HEK293 (cell line): ENCODE measurements at regions not wholly inside any gene's neighbourhood (a gene's known extent, or its start where the extent isn't known, plus 50 kb on each side); places are given as distances from the start of the nearest gene placed in this dataset.

Source experiments
- CTCF ChIA-PET: fragments of 350-600 bp; formaldehyde crosslinking; extraction: SDS; loops from one replicate; lab custom pipeline; 2021; ENCODE audit warnings: antibody characterized with exemption; lab: Yijun Ruan, JAX
- POLR2A ChIA-PET: fragments of 300-600 bp; formaldehyde crosslinking; extraction: SDS; loops from one replicate; lab custom pipeline; 2020; ENCODE audit warnings: antibody characterized with exemption, inconsistent platforms; lab: Yijun Ruan, JAX
- H3K27ac ChIP-seq: fragments of 200-500 bp; sonication (Bioruptor generic); 2 replicates; pipeline ENCODE4 v1.5.1; 2014; ENCODE audit warnings: low read depth, low read length, control low read depth, inconsistent platforms; ENCODE audit errors: extremely low read depth
- H3K36me3 ChIP-seq, 2 experiments: fragments of 200-500 bp in 1 of 2; sonication (Bioruptor generic) in 1 of 2; 1 replicate in 1 of 2; 2 replicates in 1 of 2; pipeline ENCODE4 v1.5.1; 2014 to 2017; ENCODE audit warnings: inconsistent platforms in 2 of 2, low read length in 2 of 2; ENCODE audit not compliant: control insufficient read depth in 2 of 2, insufficient read depth in 1 of 2
- H3K4me1 ChIP-seq: fragments of 200-500 bp; sonication (Bioruptor generic); 2 replicates; pipeline ENCODE4 v1.5.1; 2014; ENCODE audit warnings: mild to moderate bottlenecking, low read length, inconsistent platforms; ENCODE audit not compliant: control insufficient read depth, insufficient read depth
- H3K4me3 ChIP-seq: 2 replicates; pipeline ENCODE4 v1.5.1; 2011; ENCODE audit warnings: low read depth, mild to moderate bottlenecking, control low read depth, low read length, moderate library complexity
- H3K9me3 ChIP-seq: fragments of 200-500 bp; sonication (Bioruptor generic); 2 replicates; pipeline ENCODE4 v1.5.1; 2014; ENCODE audit warnings: low read depth, low read length, inconsistent platforms; ENCODE audit not compliant: control insufficient read depth, insufficient read depth
- ATF2 ChIP-seq: fragments of 450-650 bp; formaldehyde crosslinking; IDR thresholded peaks from 2 replicates; pipeline ENCODE4 v1.5.1; 2016; ENCODE audit warnings: missing biosample characterization, missing genetic modification characterization, low read depth
- HIC1 ChIP-seq: fragments of 450-650 bp; formaldehyde crosslinking; IDR thresholded peaks from 2 replicates; pipeline ENCODE4 v1.5.1; 2016; ENCODE audit warnings: missing biosample characterization, missing genetic modification characterization
- PRDM10 ChIP-seq: fragments of 450-650 bp; formaldehyde crosslinking; IDR thresholded peaks from 2 replicates; pipeline ENCODE4 v1.5.1; 2016; ENCODE audit warnings: missing biosample characterization, missing genetic modification characterization
- SP7 ChIP-seq: fragments of 450-650 bp; formaldehyde crosslinking; IDR thresholded peaks from 2 replicates; pipeline ENCODE4 v1.5.1; 2016; ENCODE audit warnings: missing biosample characterization, missing genetic modification characterization
- ZBTB17 ChIP-seq: fragments of 450-650 bp; formaldehyde crosslinking; IDR thresholded peaks from 2 replicates; pipeline ENCODE4 v1.5.1; 2016; ENCODE audit warnings: missing biosample characterization, missing genetic modification characterization
- ZBTB44 ChIP-seq: fragments of 450-650 bp; IDR thresholded peaks from 2 replicates; pipeline ENCODE4 v1.5.1; 2018; ENCODE audit warnings: missing biosample characterization, mild to moderate bottlenecking, missing genetic modification characterization
- ZNF155 ChIP-seq: fragments of 450-650 bp; formaldehyde crosslinking; IDR thresholded peaks from 2 replicates; pipeline ENCODE4 v1.5.1; 2016; ENCODE audit warnings: missing biosample characterization, missing genetic modification characterization
- ZNF324 ChIP-seq: fragments of 450-650 bp; formaldehyde crosslinking; IDR thresholded peaks from 2 replicates; pipeline ENCODE4 v1.5.1; 2016; ENCODE audit warnings: missing biosample characterization, missing genetic modification characterization
- ZNF776 ChIP-seq: fragments of 450-650 bp; formaldehyde crosslinking; IDR thresholded peaks from 2 replicates; pipeline ENCODE4 v1.5.0; 2017; ENCODE audit warnings: missing biosample characterization, missing genetic modification characterization, borderline replicate concordance
- ZNF792 ChIP-seq: fragments of 450-650 bp; formaldehyde crosslinking; IDR thresholded peaks from 2 replicates; pipeline ENCODE4 v1.5.1; 2016; ENCODE audit warnings: missing biosample characterization, missing genetic modification characterization
- TF ChIP-seq, protein P1 (sequence below): fragments of 450-650 bp; formaldehyde crosslinking; IDR thresholded peaks from 2 replicates; pipeline ENCODE4 v1.5.1; 2016; ENCODE audit warnings: missing biosample characterization, missing genetic modification characterization
- TF ChIP-seq, protein P2 (sequence below): fragments of 450-650 bp; formaldehyde crosslinking; IDR thresholded peaks from 2 replicates; pipeline ENCODE4 v1.5.1; 2016; ENCODE audit warnings: missing biosample characterization, missing genetic modification characterization
- TF ChIP-seq, protein P3 (sequence below): fragments of 450-650 bp; formaldehyde crosslinking; IDR thresholded peaks from 2 replicates; pipeline ENCODE4 v1.5.1; 2017; ENCODE audit warnings: missing biosample characterization, missing genetic modification characterization
- TF ChIP-seq, protein P4 (sequence below): fragments of 450-650 bp; formaldehyde crosslinking; IDR thresholded peaks from 2 replicates; pipeline ENCODE4 v1.5.1; 2016; ENCODE audit warnings: missing biosample characterization, missing genetic modification characterization, borderline replicate concordance
- TF ChIP-seq, protein P5 (sequence below): fragments of 450-650 bp; formaldehyde crosslinking; IDR thresholded peaks from 2 replicates; pipeline ENCODE4 v1.5.1; 2017; ENCODE audit warnings: missing biosample characterization, missing genetic modification characterization

DNA sequence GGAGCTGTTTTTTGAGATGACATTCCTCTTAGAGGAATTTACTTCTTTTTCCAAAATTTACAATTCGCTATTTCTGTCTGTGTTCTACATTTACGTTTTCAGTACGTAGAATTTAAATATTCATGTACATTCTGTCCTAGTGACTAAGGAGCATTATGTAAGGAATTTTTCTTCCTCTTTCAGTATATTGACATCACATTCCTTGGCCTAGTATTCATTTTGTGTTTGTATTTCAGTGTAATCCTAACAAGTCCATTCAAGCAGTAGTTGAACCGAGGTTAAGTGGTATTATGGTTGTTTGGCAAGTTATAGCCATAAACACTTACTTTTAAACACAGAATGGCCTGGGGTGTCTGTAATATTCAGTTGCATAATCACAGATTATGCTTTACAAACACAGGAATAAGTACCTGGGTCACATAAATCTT is 465.2 kb downstream of the PCNX1 start (continued):
- TF ChIP-seq, protein P1, sequence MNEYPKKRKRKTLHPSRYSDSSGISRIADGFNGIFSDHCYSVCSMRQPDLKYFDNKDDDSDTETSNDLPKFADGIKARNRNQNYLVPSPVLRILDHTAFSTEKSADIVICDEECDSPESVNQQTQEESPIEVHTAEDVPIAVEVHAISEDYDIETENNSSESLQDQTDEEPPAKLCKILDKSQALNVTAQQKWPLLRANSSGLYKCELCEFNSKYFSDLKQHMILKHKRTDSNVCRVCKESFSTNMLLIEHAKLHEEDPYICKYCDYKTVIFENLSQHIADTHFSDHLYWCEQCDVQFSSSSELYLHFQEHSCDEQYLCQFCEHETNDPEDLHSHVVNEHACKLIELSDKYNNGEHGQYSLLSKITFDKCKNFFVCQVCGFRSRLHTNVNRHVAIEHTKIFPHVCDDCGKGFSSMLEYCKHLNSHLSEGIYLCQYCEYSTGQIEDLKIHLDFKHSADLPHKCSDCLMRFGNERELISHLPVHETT (tag by site-specific recombination): 0 out of 2 replicates have a peak, but pooled peaks have one; percentile 17
- TF ChIP-seq ZNF155 (tag by site-specific recombination) (no peak), ZNF324 (tag by site-specific recombination) (no peak), ATF2 (tag by site-specific recombination) (peak; percentile 64), HIC1 (tag by site-specific recombination) (peak; percentile 62; the same call in 1 of the 2 replicates), ZNF792 (tag by site-specific recombination) (no peak), ZNF776 (tag by site-specific recombination) (no peak), ZBTB44 (tag by site-specific recombination) (peak; percentile 53), SP7 (tag by site-specific recombination) (peak; percentile 54; the same call in 1 of the 2 replicates)
- TF ChIP-seq, protein P2, sequence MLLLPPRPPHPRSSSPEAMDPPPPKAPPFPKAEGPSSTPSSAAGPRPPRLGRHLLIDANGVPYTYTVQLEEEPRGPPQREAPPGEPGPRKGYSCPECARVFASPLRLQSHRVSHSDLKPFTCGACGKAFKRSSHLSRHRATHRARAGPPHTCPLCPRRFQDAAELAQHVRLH (tag by site-specific recombination): 0 out of 2 replicates have a peak, but pooled peaks have one; percentile 13
- TF ChIP-seq, protein P3, sequence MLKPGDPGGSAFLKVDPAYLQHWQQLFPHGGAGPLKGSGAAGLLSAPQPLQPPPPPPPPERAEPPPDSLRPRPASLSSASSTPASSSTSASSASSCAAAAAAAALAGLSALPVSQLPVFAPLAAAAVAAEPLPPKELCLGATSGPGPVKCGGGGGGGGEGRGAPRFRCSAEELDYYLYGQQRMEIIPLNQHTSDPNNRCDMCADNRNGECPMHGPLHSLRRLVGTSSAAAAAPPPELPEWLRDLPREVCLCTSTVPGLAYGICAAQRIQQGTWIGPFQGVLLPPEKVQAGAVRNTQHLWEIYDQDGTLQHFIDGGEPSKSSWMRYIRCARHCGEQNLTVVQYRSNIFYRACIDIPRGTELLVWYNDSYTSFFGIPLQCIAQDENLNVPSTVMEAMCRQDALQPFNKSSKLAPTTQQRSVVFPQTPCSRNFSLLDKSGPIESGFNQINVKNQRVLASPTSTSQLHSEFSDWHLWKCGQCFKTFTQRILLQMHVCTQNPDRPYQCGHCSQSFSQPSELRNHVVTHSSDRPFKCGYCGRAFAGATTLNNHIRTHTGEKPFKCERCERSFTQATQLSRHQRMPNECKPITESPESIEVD: peak; percentile 98
- TF ChIP-seq, protein P4, sequence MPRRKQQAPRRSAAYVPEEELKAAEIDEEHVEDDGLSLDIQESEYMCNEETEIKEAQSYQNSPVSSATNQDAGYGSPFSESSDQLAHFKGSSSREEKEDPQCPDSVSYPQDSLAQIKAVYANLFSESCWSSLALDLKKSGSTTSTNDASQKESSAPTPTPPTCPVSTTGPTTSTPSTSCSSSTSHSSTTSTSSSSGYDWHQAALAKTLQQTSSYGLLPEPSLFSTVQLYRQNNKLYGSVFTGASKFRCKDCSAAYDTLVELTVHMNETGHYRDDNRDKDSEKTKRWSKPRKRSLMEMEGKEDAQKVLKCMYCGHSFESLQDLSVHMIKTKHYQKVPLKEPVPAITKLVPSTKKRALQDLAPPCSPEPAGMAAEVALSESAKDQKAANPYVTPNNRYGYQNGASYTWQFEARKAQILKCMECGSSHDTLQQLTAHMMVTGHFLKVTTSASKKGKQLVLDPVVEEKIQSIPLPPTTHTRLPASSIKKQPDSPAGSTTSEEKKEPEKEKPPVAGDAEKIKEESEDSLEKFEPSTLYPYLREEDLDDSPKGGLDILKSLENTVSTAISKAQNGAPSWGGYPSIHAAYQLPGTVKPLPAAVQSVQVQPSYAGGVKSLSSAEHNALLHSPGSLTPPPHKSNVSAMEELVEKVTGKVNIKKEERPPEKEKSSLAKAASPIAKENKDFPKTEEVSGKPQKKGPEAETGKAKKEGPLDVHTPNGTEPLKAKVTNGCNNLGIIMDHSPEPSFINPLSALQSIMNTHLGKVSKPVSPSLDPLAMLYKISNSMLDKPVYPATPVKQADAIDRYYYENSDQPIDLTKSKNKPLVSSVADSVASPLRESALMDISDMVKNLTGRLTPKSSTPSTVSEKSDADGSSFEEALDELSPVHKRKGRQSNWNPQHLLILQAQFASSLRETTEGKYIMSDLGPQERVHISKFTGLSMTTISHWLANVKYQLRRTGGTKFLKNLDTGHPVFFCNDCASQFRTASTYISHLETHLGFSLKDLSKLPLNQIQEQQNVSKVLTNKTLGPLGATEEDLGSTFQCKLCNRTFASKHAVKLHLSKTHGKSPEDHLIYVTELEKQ: peak; percentile 13; the same call in 1 of the 2 replicates
- TF ChIP-seq, all 188 proteins: peak for 28

DNA sequence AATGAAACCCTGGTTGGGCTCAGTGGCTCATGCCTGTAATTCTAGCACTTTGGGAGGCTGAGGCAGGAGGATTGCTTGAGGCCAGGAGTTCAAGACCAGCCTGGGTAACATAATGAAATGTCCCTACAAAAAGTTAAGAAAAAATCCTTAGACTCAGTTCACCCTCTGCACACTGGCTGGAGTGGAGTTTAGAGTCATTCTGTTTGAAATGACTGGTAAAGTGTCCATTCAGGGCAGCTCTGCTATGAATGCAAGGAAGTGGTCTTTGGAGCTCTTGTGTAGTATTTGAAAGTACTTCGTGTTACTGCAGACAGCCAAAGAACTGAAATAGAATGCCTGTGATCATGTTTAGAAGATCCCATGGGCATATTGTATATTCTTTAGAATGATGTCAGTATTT is 466.5 kb downstream of the PCNX1 start:
- Histone ChIP-seq H3K36me3 (no peaks in the 10 kb centered on the region), H3K4me3 (no peak overlapping the region), H3K4me1 (peaks cover 13% of the 10 kb centered on the region), H3K9me3 (no peaks in the 10 kb centered on the region), H3K27ac (no peak overlapping the region)
- CTCF ChIA-PET: interaction anchor here (0.6 kb wide), 1 partner anchor 11 kb away, joined by 3 read pairs; no protein-coding TSS in a partner anchor
- POLR2A ChIA-PET: no interaction called here
- TF ChIP-seq, protein P1 (tag by site-specific recombination): no peak
- TF ChIP-seq, protein P5, sequence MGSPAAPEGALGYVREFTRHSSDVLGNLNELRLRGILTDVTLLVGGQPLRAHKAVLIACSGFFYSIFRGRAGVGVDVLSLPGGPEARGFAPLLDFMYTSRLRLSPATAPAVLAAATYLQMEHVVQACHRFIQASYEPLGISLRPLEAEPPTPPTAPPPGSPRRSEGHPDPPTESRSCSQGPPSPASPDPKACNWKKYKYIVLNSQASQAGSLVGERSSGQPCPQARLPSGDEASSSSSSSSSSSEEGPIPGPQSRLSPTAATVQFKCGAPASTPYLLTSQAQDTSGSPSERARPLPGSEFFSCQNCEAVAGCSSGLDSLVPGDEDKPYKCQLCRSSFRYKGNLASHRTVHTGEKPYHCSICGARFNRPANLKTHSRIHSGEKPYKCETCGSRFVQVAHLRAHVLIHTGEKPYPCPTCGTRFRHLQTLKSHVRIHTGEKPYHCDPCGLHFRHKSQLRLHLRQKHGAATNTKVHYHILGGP (tag by site-specific recombination): no peak
- no peak for TF ChIP-seq ZBTB17
- TF ChIP-seq PRDM10 (tag by site-specific recombination): no peak
